ENCODE measurements at regions not wholly inside any gene's neighbourhood (a gene's known extent, or its start where the extent isn't known, plus 50 kb on each side); places are given as distances from the start of the nearest gene placed in this dataset.
"Not testable (repeated sequence)": the region's sequence is repeated elsewhere in the genome, so short reads cannot be mapped to it uniquely, and the experiment has no call there.

DNA sequence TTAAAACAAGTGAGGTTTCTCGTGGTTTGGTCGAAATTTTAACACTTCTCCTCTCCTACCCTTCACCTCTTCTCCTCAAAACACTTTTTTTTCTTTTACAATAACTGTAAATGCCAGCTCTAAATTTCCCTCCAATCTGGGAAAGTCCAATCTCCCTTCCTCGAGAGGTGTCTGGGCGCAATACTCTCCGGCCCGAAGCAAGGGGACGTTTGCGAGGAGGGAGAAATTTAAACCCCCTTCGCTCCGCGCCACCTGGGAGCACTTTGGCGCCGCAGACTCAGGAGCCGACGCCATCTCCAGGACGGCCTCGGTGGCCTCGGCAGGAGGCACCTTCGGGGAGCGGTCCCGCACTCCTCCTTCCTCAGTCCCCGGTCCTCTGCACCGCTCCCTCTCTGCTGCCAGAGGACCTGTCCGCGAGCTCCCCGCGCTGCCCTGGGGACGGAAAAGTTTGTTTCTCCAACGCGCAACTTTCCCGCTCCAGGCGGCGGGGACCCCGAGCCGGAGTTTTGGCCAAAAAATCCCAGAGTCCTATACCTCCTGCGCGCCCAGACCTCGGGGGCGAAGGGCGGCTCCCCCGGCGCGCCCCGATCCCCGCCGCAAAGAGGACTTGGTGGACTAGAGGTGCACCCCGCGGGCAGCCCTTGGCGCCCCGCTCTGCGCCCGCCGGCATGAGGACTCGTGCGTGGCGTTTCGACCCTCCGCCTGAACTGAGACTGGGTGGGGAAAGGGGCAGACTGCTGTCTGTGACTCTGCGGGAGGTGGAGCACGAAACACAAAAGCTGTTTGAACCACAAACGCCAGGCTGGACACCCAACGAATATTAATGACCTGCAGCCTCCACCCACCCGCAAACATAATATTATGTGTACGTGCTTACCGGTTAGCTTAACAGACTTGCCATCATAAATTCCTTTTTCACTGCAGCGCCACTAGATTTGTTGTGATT, 95.2 kb upstream of the HMGA2 start:
- no peak for DNase-seq (ENCODE audit: low read depth, low spot score)

GRCh38 chr12:65731771-65732170, 92.5 kb upstream of the HMGA2 start:
- DNase-seq (ENCODE audit: low read depth, low spot score): no peak

DNA sequence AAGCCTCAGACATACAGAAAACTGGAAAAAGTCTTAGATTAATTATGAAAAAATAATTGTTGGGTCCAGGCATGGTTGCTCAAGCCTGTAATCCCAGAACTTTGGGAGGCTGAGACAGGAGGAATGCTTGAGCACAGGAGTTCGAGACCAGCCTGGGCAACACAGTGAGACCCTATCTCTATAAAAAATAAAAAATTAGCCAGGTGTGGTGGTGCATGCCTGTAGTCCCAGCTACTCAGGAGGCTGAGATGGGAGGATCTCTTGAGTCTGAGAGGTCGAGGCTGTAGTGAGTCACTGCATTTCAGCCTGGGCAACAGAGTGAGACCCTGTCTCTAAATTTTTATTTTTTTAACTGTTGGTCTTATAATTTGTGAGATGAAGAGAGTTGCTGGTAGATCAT, 90.6 kb upstream of the HMGA2 start:
- DNase-seq (ENCODE audit: low read depth, low spot score): not testable (repeated sequence)

- DNase-seq (ENCODE audit: low read depth, low spot score): no peak
Measured at GRCh38 chr12:65734226-65734625, 90.1 kb upstream of the HMGA2 start.

DNA sequence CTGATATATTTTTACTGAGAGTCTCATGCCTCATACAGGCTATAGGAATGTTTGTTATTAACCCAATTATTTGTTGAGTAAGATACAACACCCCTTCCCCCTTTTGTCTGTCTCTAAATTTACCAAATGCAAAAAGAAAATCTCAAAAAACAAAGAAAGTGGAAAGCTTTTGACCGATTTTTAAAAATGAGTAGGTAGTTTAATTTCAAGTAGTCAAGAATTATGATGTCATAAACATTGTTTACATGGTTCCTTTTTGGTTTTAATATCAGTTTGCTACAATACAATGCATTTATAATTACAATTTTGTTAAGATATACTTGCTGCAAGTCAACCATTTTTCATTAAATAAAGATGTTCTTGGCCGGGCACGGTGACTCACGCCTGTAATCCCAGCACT, 84.7 kb upstream of the HMGA2 start:
- DNase-seq (ENCODE audit: low read depth, low spot score): no peak

GRCh38 chr12:65740506-65740872, 83.8 kb upstream of the HMGA2 start:
- DNase-seq (ENCODE audit: low read depth, low spot score): no peak

DNA sequence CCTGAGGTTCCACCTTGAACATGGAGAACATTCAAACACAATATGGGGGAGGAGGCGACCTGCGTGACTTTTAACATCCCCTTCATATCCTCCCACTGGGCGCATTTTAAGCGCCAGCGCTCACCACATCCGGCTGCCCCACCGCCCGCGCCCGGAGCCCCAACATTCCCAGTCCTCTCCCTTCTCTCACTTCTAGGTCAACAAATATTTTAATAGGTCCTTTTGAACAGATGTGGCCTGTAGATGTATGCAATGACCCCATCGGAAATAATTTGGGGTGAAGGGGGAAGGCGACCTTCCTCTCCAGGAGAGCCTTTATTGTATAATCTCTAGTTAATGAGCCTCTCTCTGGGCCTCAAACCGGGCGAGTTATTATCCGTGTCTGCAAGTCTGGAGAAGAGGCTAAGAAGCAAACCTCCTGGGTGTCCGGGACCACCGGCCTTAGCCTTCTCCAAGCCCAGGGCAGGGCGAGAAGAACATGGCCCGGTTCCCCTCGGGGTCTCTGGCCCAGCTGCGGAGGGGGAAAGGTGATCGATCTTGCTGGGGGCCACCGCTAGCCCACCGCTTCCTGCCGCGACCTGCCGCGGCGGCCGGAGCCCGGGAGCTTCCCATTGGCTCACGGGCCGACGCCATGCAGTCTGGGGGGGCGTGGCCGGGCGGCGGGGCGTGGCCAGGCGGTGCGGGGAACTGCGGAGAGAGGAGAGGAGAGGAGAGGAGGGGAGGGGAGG, 83.2 kb upstream of the HMGA2 start:
- DNase-seq (ENCODE audit: low read depth, low spot score): peak; percentile 19

DNA sequence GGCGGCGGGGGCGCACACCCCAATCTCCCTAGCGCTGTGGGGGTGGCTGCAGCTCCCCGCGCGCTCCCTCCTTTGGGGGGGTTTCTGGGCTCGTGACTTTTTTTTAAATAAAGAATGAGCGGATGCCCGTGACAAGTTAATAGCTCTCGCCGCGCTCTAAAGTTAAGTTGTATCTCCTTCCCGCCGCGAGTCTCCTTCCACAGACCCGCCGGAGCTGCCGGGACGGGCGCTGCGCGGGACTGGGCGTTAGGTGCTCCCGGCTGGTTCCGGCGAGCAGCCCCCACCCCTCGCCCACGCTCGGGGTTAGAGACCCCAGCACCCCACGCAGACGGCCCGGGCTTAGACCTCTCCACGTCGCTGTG, 82.6 kb upstream of the HMGA2 start:
- DNase-seq (ENCODE audit: low read depth, low spot score): no peak

DNA sequence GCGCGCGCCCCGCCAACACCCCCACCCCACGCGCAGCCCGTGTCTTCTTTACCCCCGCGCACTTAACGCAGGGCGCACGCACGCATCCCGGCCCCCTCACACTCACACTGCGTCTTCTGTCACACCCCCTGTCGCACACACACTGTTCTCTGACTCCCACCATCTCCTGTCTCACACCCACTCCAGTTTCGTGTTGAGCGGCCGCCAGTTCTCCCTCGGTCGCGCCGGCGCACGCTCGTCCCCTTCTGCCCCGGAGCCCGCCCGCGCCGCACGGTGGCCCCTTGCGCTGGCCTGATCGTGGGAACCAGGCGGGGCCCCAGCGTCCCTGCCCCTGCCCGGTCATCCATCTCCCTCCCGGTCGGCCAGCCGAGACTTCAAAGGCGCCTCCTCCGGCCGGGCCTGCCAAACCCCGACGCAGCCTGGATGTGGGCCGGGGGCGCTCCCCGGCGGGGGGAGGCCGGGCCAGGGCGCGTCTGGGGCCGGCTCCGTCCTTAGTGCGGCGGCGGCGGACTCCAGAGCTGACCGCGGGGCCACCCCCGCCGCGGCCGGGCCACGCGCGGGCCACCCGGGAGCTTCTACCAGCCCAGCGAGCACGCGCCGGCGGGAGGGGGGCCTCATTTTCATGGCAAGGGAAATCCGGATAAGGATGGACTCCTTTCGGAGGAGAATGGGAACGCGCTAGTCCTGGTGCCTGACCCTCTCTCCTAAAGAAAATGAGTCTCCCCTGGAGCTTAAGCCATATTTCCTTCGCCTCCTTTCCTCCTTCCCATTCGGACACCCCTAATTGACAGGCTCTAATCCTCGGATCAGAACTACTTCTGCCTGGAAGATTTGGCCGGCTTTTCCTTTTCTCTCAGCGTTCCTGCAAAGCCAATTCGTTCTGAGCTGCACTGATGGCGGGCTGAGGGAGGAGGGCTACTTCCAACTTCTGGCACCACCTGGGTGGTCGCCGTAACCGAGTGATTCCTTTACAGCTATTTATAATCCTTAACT, 82.0 kb upstream of the HMGA2 start:
- DNase-seq (ENCODE audit: low read depth, low spot score): no peak

DNA sequence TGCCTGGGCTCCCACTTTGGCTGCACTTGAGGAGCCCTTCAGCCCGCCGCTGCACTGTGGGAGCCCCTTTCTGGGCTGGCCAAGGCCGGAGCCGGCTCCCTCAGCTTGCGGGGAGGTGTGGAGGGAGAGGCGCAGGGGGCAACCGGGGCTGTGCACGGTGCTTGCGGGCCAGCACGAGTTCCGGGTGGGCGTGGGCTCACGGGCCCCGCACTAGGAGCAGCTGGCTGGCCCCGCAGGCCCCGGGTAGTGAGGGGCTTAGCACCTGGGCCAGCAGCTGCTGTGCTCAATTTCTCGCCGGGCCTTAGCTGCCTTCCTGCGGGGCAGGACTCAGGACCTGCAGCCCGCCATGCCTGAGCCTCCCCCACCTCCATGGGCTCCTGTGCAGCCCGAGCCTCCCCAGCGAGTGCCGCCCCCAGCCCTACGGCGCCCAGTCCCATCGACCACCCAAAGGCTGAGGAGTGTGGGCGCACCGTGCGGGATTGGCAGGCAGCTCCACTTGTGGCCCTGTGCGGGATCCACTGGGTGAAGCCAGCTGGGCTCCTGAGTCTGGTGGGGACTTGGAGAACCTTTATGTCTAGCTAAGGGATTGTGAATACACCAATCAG, 79.9 kb upstream of the HMGA2 start:
- not testable (repeated sequence) for DNase-seq (ENCODE audit: low read depth, low spot score)

- no peak for DNase-seq (ENCODE audit: low read depth, low spot score)
Measured at GRCh38 chr12:65747338-65747737, 76.9 kb upstream of the HMGA2 start.

GRCh38 chr12:65748332-65748731, 76.0 kb upstream of the HMGA2 start:
- no peak for DNase-seq (ENCODE audit: low read depth, low spot score)

GRCh38 chr12:65754290-65754689, 70.0 kb upstream of the HMGA2 start:
- DNase-seq (ENCODE audit: low read depth, low spot score): no peak

DNA sequence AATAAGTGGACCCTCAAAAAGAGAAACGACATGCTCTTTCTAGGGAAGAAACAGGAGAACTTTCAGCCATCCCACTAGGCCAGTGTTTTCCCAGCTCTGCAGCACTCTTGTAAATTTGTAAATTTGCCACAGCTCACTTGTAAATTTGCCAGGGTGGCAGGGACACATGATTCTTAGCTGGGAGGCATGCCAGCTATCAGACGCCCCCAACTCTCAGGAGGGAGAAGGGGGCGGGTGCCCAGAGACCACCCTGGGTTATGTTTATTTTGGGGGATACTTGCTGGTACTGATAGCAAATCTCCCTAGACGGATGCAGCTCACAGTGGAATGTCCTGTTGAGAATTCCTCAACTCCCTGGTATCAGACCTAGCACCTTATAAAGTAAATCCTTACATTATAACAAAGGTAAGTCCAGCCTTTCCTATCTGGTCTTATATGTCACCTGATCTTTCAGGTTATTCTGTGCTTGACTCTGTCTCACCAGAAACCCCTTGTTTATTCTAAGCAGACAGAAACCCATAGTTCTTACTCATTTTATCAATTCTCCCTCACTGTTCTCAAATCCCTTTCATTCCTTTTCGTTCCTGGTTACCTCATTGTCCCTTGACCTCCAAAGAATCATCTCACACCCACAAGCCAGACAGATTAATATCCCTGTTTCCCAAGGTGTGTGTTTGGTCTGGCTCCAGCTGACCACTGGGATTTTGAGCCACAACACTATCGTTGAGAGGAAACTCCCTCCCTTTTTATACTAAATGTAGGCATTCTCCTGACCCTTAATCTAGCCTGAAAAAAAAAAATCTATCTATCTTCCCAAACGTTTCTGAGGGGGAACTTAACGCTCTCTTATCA, 69.3 kb upstream of the HMGA2 start:
- no peak for DNase-seq (ENCODE audit: low read depth, low spot score)

DNA sequence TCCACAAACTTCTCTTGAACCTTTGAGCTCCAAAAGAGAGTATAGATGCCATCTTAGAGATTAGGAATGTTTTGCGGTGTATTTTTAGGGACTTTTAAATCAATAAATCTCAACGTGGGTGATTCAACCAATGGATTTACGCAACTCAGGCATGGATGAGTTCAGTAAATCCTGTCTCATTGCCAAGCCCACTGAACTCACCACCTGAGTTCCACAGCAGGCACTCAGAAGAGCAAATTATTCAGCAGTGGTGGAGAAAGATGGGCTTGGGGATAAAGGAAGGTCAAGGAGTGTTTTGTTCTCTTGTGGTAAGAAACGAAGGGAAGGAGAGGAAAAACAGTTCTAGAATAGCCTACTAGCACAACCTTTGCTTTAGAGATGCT, 68.7 kb upstream of the HMGA2 start:
- DNase-seq (ENCODE audit: low read depth, low spot score): no peak

GRCh38 chr12:65756267-65756666, 68.0 kb upstream of the HMGA2 start:
- DNase-seq (ENCODE audit: low read depth, low spot score): no peak

- DNase-seq (ENCODE audit: low read depth, low spot score): no peak
Measured at GRCh38 chr12:65756956-65757511, 67.2 kb upstream of the HMGA2 start.

- no peak for DNase-seq (ENCODE audit: low read depth, low spot score)
Measured at GRCh38 chr12:65758401-65758800, 65.9 kb upstream of the HMGA2 start.

DNA sequence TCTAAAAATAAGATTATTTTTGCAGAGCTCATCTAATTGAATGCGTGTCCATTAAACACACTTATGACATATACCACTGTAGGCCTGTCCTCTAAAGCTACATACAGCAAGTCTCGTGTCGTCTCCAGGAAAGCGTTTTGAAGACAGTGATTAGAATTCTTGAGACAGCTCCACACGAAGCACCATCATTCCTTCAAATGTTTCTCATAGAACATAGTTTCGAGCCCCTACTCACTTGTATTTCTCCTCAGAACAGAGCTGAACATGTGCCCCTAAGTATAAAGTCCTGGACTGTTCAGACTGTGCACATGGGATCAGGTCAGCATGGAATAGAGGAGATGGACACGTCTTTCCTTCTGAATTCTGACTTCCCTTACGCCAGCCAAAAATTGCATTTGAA, 64.5 kb upstream of the HMGA2 start:
- DNase-seq (ENCODE audit: low read depth, low spot score): no peak

DNA sequence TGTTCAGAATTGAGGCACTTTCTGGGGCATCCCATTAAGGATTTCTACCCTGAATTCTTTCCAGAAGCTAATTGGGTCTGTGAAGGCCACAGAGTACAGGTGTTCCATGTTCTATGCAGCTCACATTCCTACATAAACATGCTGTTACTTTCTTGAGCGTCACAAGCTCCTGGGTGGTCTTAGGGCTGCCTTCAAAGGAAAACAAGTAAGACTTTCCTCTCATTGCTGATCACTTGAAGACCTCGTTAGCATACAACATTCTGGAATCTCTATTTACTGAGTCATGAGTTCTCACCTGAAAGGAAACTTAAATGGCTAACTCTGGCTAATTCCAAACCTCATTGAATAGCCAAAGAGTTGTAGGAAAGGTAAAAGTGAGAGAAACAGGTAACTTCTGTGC, 63.0 kb upstream of the HMGA2 start:
- no peak for DNase-seq (ENCODE audit: low read depth, low spot score)

Measured in pulmonary artery endothelial cell (primary cell).